D341Med (cell line): ENCODE measurements at regions not wholly inside any gene's neighbourhood (a gene's known extent, or its start where the extent isn't known, plus 50 kb on each side); places are given as distances from the start of the nearest gene placed in this dataset.
"Not testable (repeated sequence)": the region's sequence is repeated elsewhere in the genome, so short reads cannot be mapped to it uniquely, and the experiment has no call there.

Experiments used
- DNase-seq: peaks from one replicate; pipeline ENCODE4 v3.0.0; 2012; ENCODE audit warnings: low spot score

DNA sequence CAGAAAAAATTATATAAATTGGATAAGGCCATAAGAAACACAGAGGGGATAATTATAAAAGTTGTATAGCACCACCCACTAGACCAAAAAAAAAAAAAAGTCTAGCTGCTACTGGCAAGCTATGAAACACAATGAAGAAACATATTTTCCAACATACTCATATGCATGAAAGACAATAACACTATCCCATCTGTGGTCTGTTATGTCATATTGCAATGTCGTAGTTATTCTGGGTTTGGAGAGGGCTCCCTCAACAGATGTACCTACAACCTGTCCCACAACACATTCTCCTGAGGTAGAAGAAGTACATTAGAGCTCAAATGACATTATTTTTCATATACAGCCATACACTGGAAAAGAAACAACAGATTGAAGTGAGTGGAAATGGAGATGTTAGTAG lies 517.6 kb upstream of the ADGRL4 start:
- DNase-seq = no peak

DNA sequence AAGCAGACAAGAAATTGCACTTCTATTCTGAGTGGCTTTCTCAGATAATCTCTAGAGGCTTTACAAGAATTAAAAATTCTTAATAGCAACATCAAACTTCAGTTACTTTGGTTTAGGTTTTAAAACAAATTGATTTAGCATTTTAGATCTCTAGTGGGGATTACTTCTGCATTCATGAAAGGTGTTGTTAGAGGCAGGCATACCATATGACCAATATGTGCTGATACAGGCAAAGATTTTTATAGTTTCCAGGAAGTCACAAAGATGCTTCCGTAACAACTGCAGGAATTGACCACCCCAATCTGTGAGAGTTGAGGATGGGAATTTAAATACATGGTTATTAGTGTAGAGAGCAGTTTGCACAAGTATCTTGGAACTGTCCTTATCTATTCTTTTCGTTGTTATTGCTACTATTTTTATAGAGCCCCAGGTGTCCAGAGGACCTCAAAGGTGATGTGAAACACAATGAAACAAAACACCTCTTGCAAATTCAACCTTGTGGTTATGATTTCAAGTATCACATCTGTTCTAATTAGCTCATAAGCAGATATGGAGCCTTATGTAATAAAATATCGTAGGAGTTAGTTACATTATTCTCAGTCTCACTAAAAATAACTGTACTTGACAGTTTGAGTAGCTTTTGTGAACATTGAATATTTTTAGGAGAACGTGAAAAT lies 512.7 kb upstream of the ADGRL4 start:
- no peak for DNase-seq

DNA sequence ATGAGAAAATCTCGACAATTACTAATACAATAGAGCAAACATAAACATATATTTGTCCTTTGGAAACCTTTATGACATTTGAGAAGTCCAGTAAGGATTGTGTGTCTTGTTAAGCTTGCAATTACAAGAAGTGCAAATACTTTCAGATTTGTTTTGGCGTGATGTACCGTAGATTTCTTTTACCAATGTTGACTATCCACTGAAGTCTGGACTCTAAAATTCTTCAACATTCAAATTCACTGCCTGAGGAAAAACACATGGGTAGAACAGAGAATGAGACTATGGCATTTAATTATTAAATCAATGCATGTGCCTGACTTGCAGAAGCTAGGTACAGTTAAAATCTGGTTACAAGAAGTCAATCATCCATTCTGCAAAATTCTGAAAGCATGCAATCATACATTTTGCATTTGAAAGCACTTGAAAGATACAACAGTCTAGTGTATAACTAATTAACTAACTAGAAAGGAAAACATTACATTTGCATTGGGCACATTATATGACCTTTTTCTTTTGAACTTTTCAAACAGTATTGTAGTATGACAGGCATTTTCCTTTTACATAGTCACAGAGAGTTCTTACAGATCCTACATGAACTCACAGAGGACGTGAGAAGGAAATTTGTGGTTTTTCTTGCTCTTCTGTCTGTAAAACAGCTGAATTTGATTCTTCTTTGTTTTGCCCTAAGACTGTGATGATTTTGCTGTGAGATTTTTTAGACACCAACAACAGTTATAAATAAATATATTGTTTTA lies 511.1 kb upstream of the ADGRL4 start:
- no peak for DNase-seq

DNA sequence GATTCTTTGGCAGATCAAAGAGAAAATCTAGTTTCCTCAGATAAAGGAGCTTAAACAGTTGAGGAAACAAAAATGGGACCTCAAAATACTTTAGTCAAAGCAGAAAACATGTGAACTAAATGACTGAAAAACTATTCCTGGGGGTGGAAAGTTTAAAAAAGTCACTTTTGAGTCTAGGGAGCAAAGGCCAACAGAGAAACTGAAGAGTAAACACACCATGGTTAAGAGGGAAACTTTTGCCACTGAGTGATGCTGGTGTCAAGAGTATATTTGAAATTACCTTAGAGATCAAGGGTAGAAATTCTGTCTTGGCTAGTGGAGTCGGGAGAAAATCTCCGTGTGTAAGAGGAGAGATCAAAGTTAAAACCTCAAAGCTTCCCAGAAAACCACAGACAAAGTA lies 501.2 kb upstream of the ADGRL4 start:
- no peak for DNase-seq

DNA sequence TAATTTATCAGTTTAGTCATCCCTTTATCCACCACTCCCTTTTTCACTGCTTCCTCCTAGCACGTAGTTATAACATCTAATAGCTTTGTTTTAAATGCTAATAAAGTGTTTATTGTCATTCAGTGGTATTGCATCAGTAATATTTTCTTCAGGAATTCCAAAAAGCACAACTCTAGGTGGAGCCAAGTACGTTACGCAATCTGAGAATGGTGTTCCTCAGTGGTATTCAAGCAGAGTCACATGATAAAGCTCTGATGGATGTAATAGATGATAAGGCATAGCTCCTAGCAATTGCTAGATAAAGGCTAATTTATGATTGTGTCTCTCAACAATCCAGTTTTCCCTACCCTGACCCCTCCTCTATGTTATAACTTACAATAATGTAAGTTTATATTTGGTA lies 494.6 kb upstream of the ADGRL4 start:
- DNase-seq = no peak

DNA sequence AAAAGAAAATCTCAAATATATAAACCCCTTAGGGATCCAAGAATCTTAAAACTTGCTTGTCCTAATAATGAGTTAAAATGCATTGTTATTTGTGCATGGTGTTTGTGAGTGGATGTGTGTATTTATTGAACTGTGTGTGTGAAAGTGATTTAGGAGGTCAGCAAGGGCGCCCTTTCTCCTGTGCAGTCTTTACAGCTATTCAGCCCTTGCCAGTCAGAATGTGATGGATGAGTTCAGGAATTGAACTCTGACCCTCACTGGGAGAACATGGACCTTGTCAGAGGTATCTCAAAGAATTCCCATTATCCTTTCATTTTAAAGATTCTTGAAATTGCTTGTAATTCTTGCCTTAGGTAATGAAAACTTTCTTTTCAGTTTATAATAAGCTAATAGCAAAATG lies 493.0 kb upstream of the ADGRL4 start:
- DNase-seq = no peak

DNA sequence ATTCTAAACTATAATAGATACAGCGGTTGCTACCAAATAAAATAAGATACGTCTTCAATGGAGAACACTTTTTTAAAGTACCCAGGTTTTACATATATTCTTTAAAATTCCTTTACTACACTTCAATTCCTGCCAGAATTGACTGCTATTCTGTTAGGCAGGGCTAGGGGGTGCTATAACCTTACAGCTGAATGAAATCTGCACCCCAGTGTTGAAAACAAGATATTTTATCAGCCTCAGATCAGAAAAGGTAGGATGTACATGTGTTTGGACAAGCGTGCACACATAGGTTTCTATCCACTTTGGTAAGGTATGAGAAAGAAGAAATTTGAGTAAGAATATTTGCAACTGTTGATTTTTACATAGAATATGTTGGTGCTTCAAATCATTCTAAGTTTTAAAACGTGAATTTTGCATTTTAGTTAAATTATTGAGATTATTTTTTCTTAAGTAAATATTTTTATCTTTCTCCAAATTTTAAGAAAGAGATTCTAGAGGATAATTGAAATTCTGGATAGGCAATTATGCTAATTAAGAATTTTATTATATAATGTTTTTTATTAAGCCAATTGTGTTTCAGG lies 490.8 kb upstream of the ADGRL4 start:
- DNase-seq = peak; percentile 47

DNA sequence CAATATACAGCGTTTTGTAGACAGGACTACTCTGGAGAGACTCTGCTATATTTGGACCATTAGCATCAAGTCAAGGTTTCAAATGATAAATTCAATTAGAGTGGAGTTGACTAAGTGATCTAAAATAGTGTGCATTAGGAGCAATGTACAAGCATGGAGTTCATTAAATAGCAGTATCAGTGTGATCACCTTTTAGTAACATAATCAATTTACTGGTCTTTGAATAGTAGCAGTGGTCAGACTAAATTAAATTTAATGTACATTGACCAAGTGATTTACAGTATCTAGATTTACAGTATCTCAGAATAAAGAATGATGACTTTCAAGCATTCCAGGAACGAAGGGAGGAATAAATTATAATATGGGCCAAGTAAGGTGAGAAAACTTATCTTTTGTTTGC lies 489.6 kb upstream of the ADGRL4 start:
- no peak for DNase-seq

DNA sequence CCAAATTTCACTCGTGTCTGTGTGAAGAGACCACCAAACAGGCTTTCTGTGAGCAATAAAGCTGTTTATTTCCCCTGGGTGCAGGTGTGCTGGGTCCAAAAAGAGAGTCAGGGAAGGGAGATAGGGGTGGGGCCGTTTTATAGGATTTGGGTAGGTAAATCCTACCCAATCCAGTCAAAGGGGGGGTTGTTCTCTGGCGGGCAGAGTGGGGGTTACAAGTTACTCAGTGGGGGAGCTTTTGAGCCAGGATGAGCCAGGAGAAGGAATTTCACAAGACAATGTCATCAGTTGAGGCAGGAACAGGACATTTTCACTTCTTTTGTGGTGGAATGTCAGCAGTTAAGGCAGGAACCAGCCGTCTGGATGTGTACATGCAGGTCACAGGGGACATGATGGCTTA lies 487.2 kb upstream of the ADGRL4 start:
- not testable (repeated sequence) for DNase-seq

DNA sequence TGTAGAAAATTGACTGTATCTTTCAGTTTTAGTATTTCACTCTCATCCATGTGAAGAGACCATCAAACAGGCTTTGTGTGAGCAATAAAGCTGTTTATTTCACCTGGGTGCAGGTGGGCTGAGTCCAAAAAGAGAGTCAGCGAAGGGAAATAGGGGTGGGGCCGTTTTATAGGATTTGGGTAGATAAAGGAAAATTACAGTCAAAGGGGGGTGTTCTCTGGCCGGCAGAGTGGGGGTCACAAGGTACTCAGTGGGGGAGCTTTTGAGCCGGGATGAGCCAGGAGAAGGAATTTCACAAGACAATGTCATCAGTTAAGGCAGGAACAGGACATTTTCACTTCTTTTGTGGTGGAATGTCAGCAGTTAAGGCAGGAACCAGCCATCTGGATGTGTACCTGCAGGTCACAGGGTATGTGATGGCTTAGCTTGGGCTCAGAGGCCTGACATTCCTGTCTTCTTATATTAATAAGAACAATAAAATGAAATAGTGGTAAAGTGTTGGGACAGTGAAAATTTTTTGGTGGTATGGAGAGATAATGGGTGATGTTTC lies 482.1 kb upstream of the ADGRL4 start:
- DNase-seq = not testable (repeated sequence)

DNA sequence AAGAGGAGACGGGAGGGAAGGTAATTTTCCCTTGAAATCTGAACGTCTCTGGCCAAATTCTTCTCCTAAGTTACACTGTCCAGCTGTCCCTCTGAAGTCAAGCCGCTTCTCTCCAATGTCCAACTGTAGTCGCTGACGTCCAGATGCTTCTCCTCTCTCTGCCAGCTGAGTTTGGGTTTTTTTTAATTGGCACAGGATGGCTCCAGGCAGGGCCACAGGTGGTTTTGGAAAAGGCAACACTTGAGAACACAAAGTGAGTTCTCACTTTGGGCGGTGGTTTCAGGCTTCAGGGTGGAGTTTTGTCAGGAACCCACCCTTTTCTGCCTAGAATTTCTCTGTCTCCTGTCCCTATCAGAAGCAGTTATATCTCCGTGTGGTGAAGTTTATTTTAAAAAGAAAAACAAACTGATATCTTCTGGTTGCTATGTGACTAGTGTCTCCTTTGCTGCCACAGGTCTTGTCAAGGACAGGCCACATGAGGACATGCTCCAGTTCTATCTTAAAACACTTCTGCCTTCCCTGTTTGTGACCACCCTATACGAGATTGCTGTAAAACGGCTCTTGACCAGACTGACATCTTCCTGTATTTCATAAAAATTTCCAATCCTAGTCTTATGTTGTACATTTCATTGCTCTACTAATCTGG lies 472.3 kb upstream of the ADGRL4 start:
- DNase-seq = no peak

DNA sequence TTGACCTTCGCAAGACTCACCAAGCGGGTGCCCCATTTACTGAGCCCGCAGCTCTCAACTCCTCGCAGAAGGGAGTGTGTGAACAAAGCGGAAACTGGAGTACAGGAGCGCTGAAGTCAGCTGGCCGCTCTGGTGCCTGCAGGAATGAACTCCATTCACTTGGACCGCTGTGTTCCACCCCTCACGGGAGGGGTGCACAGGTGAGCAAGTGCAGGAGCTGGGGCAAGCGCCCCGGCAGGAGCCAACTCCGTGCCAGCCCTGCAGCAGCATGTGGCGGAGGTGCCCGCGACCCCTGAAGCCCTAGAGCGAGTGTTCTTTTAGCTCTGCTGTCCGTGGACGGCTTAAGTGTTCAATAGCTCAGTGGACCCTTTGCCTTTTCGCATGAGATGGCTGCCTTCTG lies 471.6 kb upstream of the ADGRL4 start:
- DNase-seq = peak; percentile 10

DNA sequence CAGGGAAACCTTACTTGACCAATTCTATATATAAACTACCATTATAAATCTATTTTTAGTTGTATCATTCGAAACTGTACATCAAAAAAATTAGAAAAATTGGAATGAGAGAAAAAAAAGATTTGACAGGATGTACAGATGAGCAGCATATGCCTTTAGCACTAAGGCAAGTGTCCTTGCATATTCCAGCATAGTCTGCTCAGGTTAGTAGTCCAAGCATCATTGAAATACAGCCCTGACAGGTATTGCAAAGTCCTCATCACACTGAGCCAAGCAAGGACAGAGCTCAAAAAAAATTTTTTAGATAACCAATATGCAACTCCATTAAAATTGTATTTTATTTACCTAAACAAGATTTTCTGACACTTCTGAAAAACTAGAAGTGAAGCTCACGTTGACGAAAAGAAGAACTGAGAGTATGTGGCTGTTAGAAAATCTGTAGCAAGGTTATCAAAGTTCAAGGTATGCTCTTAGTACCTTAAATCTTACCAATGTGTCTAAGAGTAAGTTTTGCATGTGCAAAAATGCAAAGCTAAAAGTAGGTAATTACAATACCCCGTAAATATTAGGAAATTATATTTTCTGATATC lies 465.6 kb upstream of the ADGRL4 start:
- no peak for DNase-seq

DNA sequence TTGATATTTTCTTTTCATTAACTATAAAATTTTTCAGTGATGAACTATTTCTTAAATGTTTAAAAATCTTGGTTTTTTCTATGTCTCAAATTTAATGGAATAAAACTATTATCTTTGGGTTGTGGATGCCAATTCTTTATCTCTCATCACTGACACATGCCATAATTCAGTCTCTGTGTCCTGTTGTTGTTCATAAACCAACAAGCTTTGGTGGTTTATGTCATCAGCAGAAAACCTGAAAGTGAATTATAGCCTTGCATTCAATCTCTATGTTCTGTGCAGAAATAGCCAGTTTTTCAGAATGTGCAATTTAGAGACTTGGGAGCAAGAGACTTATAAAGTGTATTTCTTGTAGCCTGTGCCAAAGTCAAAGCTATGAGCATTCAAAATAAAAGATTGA lies 462.6 kb upstream of the ADGRL4 start:
- no peak for DNase-seq

DNA sequence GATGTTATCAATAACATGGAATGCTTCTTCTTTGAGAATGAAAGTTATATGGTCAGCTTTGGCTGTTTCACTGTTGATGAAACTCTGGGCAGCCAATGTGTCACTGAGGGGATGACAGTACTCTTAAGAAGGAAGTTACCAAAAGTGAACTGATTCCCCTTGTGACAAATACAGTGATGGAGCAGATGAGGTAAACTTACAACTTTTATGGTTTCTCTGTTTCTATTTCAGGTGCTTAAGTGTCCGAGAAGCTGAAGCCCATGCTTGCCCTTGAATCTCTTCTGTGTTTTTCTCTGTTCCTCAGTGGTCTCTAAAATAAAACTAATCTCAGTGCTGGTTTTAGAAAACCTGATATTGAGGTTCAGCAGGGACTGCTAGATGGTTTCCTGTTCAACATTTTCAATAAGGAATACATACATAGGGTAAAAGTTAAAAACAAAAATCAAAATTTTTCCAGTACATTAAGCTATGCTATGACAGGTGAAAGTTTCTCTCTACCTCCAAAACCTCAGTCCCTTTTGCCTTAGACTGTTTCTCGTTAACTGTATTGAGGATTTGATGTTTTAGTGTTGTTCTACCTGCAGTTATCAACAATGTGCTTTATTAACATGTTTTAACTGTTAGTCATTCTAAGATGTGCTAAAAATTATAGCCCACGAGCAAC lies 454.4 kb upstream of the ADGRL4 start:
- DNase-seq = no peak

DNA sequence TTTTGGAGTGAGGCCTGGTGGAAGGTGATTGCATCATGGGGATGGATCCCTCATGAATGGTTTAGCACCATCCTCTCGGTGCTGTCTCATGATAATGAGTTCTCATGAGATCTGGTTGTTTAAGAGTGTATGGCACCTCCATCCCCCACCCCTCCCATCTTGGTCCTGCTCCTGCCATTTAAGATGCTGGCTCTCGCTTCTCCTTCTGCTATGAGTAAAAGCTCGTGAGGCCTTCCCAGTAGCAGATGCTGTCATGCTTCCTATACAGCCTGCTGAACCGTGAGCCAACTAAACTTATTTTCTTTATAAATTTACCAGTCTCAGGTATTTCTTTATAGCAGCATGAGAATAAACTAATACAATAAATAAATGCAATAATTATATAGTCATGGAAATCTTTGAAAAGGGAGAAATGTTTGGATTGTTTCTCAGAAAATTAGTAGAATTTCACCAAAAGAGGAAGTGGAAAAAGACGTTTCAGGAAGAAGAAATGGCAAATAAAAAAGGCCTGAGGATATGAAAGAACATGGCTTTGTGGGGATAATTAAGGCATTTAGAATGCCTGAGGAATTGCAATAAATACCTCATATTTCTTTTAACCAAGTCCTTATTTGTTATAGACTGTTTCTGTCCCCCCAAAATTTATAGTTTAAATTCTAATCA lies 451.2 kb upstream of the ADGRL4 start:
- DNase-seq = no peak

DNA sequence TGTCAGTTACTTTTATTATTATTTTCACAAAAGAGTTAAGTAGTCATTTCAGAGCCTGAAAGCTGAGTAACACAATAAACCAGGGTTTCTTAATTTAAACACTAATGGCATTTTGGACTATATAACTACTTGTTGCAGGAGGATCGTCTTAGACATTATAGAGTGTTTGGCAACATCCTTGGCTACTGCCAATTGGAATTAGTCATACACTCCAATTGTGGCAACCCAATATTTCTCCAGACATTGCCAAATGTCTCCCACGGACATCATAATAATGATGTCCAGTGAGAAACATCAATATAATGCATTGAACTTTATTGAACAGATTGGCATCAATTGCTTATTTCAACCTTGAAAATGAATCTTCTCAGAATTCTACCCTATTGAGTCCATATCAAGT lies 441.9 kb upstream of the ADGRL4 start:
- DNase-seq = no peak

DNA sequence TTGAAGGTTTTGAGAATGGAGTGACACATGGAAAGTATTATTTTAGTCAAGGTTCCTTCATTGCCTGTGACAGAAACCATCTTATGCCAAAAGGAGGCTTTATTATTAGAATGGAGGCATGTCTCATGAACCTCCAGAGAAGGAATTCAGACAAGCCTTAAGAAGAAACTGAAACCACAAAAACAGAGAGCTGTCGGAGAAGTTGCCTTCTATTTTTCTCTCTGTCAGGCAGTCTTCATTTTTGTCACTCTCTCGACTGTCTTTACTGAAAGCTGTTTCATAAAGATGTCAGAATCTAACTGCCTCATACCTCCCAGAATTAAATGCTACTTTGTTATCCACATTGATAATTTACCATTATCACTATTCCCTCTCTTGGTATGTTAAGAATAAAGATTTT lies 434.7 kb upstream of the ADGRL4 start:
- DNase-seq = no peak

DNA sequence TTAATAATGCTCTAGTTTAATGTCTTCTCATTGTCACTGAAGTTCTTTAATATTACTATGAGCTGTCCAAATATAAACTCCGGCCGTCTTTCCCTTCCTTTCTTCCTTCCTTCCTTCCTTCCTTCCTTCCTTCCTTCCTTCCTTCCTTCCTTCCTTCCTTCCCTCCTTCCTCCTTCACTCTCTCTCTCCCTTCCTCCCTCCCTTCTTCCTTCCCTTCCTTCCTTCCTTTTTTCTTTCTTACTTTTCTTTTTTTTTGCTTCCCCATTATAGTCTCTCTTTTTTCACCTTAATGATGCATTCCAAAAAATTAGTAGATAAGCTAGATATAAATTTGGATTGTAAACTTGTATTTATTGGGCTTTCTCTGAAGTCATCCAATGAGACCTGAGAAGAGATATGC lies 431.0 kb upstream of the ADGRL4 start:
- no peak for DNase-seq

DNA sequence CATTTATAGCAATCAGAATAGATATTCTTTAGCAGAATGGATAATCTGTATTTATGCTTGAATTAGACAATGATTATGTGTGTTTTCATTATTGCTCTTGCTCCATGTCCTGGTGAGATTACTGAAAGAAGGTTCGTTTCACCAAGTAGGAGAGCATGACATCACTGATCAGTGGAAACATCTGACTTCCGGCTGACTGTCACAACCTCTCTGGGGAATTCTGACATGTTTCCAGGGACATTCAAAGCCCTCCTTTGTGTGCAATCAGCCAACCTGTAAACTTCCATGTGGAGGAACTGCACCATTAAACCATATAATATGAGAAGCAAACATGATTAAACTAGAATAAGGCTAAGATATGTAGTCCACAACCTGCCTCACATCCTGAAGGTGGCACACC lies 424.8 kb upstream of the ADGRL4 start:
- no peak for DNase-seq

DNA sequence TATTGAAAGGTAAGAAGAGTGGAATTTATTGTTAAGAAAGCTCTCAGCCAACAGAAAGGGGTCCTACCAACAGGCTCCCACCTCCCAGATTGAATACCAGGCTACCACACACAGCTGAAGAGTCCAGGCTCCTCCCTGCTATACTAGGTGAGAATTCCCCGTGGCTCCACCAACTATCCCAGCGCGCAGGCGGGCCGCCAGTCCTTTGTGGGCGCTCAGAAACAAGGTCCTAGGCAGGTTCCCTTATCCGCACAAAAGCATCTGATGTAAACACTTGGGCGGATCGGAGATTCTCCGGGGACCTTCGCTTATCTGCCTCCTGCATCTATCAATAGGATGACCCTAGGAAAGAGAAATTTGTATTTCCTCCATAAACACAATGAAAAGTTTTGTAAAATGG lies 423.9 kb upstream of the ADGRL4 start:
- no peak for DNase-seq
